Liver (tissue), 8 donors: ENCODE measurements at regions not wholly inside any gene's neighbourhood (a gene's known extent, or its start where the extent isn't known, plus 50 kb on each side); places are given as distances from the start of the nearest gene placed in this dataset.

Experiments used
- DNase-seq: peaks from one replicate; pipeline ENCODE4 v3.0.0-alpha.2; 2017; ENCODE audit warnings: low spot score
- H3K27ac ChIP-seq, 2 donors: one replicate each; pipeline ENCODE4 v1.7.0; 2013; ENCODE audit warnings: inconsistent platforms in 2 of 2, low read length in 2 of 2, control low read depth in 1 of 2, low read depth in 1 of 2, mild to moderate bottlenecking in 1 of 2
- H3K27me3 ChIP-seq, 4 donors: one replicate each; pipeline versions ENCODE4 v1.6.1 to v1.7.0; 2013; ENCODE audit warnings: low read length in 3 of 4, inconsistent platforms in 1 of 4, mild to moderate bottlenecking in 1 of 4, moderate library complexity in 1 of 4; ENCODE audit not compliant: control insufficient read depth in 4 of 4, insufficient read depth in 4 of 4
- H3K36me3 ChIP-seq, 4 donors: one replicate each; pipeline versions ENCODE4 v1.6.1 to v1.7.0; 2013; ENCODE audit warnings: low read length in 3 of 4, mild to moderate bottlenecking in 3 of 4, low read depth in 1 of 4, moderate library complexity in 1 of 4; ENCODE audit not compliant: control insufficient read depth in 4 of 4, insufficient read depth in 3 of 4
- H3K4me1 ChIP-seq, 4 donors: one replicate each; pipeline versions ENCODE4 v1.6.1 to v1.7.0; 2013; ENCODE audit warnings: low read length in 3 of 4, mild to moderate bottlenecking in 3 of 4, moderate library complexity in 1 of 4; ENCODE audit not compliant: control insufficient read depth in 4 of 4, insufficient read depth in 4 of 4
- H3K4me3 ChIP-seq, 3 donors: one replicate each; pipeline versions ENCODE4 v1.6.1 to v1.7.0; 2013; ENCODE audit warnings: low read length in 3 of 3, control low read depth in 1 of 3, low read depth in 1 of 3, mild to moderate bottlenecking in 1 of 3
- H3K9ac ChIP-seq, 2 donors: one replicate each; pipeline ENCODE4 v1.7.0; 2013; ENCODE audit warnings: low read length in 2 of 2, mild to moderate bottlenecking in 2 of 2, moderate library complexity in 2 of 2, control low read depth in 1 of 2, low read depth in 1 of 2
- H3K9me3 ChIP-seq, 4 donors: one replicate each; pipeline versions ENCODE4 v1.6.1 to v1.7.0; 2013; ENCODE audit warnings: low read length in 3 of 4; ENCODE audit not compliant: control insufficient read depth in 4 of 4
- EGR1 ChIP-seq, 2 donors: IDR thresholded peaks; 2 replicates each; pipeline ENCODE4 v1.6.1; 2016 to 2018; ENCODE audit warnings: antibody characterized with exemption in 2 of 2, low read depth in 2 of 2
- FOXA1 ChIP-seq: IDR thresholded peaks from 2 replicates; pipeline ENCODE4 v1.6.1; 2016; ENCODE audit warnings: antibody characterized with exemption
- FOXA2 ChIP-seq: IDR thresholded peaks from 2 replicates; pipeline ENCODE4 v1.6.1; 2016; ENCODE audit warnings: antibody characterized with exemption
- HNF4A ChIP-seq, 2 donors: conservative IDR thresholded peaks; 2 replicates each; pipeline ENCODE4 v1.6.1; 2016; ENCODE audit warnings: antibody characterized with exemption in 2 of 2, mild to moderate bottlenecking in 2 of 2
- HNF4G ChIP-seq: IDR thresholded peaks from 2 replicates; pipeline ENCODE4 v1.6.1; 2016; ENCODE audit warnings: antibody characterized with exemption
- NR2F2 ChIP-seq: IDR thresholded peaks from 2 replicates; pipeline ENCODE4 v1.6.1; 2016; ENCODE audit warnings: antibody characterized with exemption
- RXRA ChIP-seq, 2 donors: IDR thresholded peaks; 2 replicates each; pipeline ENCODE4 v1.6.1; 2017 to 2018; ENCODE audit warnings: antibody characterized with exemption in 2 of 2, mild to moderate bottlenecking in 1 of 2
- SP1 ChIP-seq: IDR thresholded peaks from 2 replicates; pipeline ENCODE4 v1.6.1; 2018; ENCODE audit warnings: antibody characterized with exemption, mild to moderate bottlenecking
- TAF1 ChIP-seq: conservative IDR thresholded peaks from 2 replicates; pipeline ENCODE4 v1.6.1; 2016; ENCODE audit warnings: antibody characterized with exemption, mild to moderate bottlenecking
- WGBS: extraction: QIAGEN DNeasy Blood & Tissue Kit; methylation state at CpG from one replicate; pipeline ENCODE4 v1.1.7; 2013; 5-methylcytosine and 5-hydroxymethylcytosine counted together
- TF ChIP-seq, protein P1 (sequence below): IDR thresholded peaks from 2 replicates; pipeline ENCODE4 v1.6.1; 2016; ENCODE audit warnings: antibody characterized with exemption
- TF ChIP-seq, protein P2 (sequence below): IDR thresholded peaks from 2 replicates; pipeline ENCODE4 v1.6.1; 2016; ENCODE audit warnings: antibody characterized with exemption
- TF ChIP-seq, protein P3 (sequence below): IDR thresholded peaks from 2 replicates; pipeline ENCODE4 v1.6.1; 2016; ENCODE audit warnings: antibody characterized with exemption, mild to moderate bottlenecking
- TF ChIP-seq, protein P4 (sequence below): IDR thresholded peaks from 2 replicates; pipeline ENCODE4 v1.6.1; 2016; ENCODE audit warnings: antibody characterized with exemption
- TF ChIP-seq, protein P5 (sequence below): fragments of 150-350 bp; IDR thresholded peaks from 2 replicates; pipeline ENCODE4 v1.5.1; 2017; ENCODE audit warnings: improper control_type of control experiment, low read depth, low read length; ENCODE audit not compliant: missing input control
- donor health status: healthy.
- donor health status: healthy.
- donor health status: healthy.
- donor health status: healthy.
- donor health status: healthy.

DNA sequence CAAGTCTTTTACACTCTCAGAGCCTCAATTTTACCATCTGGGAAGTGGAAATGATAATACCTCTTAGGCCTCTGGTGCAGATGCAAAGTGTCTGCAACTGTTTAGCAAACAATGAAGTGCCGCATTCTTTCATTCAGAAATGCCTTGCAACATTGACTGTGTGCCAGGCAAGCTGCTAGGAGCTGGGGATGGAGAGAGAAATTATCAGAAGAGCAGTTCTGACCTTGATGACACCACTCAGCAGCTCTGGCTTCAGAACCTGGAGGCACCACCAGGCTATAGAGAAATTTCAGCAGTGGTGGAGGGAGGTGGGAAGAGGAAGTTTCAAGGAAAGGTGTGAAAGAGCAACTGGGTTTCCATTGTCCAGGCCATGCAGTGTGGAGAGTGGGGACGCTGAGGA is 78.1 kb upstream of the HABP2 start:
- H3K27ac ChIP-seq = no peak overlapping the region
- WGBS = 80% methylated on average over 2 of the region's 2 CpGs
- H3K9ac ChIP-seq = no peak overlapping the region
- H3K4me3 ChIP-seq = no peak overlapping the region
- no peaks in the 10 kb centered on the region for H3K27me3 ChIP-seq
- H3K36me3 ChIP-seq = no peaks in the 10 kb centered on the region
- DNase-seq = no peak
- H3K4me1 ChIP-seq = no peaks in the 10 kb centered on the region
- TF ChIP-seq HNF4A (conservative IDR thresholded peaks at IDR 0.05) = no peak
- TF ChIP-seq TAF1 = no peak
- no peak for TF ChIP-seq SP1
- no peak for TF ChIP-seq HNF4G
- TF ChIP-seq, protein P1, sequence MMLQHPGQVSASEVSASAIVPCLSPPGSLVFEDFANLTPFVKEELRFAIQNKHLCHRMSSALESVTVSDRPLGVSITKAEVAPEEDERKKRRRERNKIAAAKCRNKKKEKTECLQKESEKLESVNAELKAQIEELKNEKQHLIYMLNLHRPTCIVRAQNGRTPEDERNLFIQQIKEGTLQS = no peak
- TF ChIP-seq EGR1 (IDR thresholded peaks at IDR 0.05; ENCODE audit: low read depth in 2 of 2) = no peak
- TF ChIP-seq FOXA2 = no peak
- TF ChIP-seq, protein P2, sequence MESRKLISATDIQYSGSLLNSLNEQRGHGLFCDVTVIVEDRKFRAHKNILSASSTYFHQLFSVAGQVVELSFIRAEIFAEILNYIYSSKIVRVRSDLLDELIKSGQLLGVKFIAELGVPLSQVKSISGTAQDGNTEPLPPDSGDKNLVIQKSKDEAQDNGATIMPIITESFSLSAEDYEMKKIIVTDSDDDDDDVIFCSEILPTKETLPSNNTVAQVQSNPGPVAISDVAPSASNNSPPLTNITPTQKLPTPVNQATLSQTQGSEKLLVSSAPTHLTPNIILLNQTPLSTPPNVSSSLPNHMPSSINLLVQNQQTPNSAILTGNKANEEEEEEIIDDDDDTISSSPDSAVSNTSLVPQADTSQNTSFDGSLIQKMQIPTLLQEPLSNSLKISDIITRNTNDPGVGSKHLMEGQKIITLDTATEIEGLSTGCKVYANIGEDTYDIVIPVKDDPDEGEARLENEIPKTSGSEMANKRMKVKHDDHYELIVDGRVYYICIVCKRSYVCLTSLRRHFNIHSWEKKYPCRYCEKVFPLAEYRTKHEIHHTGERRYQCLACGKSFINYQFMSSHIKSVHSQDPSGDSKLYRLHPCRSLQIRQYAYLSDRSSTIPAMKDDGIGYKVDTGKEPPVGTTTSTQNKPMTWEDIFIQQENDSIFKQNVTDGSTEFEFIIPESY = no peak
- no peak for TF ChIP-seq RXRA (IDR thresholded peaks at IDR 0.05)
- TF ChIP-seq, protein P3, sequence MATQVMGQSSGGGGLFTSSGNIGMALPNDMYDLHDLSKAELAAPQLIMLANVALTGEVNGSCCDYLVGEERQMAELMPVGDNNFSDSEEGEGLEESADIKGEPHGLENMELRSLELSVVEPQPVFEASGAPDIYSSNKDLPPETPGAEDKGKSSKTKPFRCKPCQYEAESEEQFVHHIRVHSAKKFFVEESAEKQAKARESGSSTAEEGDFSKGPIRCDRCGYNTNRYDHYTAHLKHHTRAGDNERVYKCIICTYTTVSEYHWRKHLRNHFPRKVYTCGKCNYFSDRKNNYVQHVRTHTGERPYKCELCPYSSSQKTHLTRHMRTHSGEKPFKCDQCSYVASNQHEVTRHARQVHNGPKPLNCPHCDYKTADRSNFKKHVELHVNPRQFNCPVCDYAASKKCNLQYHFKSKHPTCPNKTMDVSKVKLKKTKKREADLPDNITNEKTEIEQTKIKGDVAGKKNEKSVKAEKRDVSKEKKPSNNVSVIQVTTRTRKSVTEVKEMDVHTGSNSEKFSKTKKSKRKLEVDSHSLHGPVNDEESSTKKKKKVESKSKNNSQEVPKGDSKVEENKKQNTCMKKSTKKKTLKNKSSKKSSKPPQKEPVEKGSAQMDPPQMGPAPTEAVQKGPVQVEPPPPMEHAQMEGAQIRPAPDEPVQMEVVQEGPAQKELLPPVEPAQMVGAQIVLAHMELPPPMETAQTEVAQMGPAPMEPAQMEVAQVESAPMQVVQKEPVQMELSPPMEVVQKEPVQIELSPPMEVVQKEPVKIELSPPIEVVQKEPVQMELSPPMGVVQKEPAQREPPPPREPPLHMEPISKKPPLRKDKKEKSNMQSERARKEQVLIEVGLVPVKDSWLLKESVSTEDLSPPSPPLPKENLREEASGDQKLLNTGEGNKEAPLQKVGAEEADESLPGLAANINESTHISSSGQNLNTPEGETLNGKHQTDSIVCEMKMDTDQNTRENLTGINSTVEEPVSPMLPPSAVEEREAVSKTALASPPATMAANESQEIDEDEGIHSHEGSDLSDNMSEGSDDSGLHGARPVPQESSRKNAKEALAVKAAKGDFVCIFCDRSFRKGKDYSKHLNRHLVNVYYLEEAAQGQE = no peak
- TF ChIP-seq, protein P4, sequence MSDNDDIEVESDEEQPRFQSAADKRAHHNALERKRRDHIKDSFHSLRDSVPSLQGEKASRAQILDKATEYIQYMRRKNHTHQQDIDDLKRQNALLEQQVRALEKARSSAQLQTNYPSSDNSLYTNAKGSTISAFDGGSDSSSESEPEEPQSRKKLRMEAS = no peak
- no peak for TF ChIP-seq NR2F2
- TF ChIP-seq, protein P5, sequence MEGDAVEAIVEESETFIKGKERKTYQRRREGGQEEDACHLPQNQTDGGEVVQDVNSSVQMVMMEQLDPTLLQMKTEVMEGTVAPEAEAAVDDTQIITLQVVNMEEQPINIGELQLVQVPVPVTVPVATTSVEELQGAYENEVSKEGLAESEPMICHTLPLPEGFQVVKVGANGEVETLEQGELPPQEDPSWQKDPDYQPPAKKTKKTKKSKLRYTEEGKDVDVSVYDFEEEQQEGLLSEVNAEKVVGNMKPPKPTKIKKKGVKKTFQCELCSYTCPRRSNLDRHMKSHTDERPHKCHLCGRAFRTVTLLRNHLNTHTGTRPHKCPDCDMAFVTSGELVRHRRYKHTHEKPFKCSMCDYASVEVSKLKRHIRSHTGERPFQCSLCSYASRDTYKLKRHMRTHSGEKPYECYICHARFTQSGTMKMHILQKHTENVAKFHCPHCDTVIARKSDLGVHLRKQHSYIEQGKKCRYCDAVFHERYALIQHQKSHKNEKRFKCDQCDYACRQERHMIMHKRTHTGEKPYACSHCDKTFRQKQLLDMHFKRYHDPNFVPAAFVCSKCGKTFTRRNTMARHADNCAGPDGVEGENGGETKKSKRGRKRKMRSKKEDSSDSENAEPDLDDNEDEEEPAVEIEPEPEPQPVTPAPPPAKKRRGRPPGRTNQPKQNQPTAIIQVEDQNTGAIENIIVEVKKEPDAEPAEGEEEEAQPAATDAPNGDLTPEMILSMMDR = no peak
- TF ChIP-seq FOXA1 = no peak
- H3K9me3 ChIP-seq = peaks cover 0 to under 1% (median under 1%) of the 10 kb centered on the region in 4 donors

DNA sequence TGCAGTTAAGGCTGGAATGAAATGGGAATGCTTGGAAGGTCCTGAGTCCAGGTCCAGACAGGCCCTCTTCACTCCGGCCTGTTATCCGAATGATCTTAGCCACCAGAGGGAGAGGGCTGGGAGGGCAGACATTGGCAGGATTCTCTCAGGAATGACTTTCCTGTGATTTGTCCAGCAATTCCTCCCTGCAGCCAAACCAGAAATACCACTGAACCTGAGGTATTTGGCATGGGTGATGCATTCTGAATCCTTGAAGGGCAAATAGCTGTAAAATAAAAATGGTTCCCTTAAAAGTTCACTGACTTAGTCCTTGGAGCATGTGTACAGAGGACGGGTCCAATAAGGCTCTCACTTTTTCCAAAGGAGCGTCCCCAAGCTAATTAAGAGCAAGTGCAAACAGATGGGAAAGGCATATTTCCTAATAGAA is 77.5 kb upstream of the HABP2 start:
- Histone ChIP-seq H3K36me3 (no peaks in the 10 kb centered on the region), H3K9ac (no peak overlapping the region), H3K27me3 (no peaks in the 10 kb centered on the region), H3K27ac (no peak overlapping the region), H3K4me3 (no peak overlapping the region), H3K4me1 (no peaks in the 10 kb centered on the region), H3K9me3 (peaks cover 0 to 7% (median under 1%) of the 10 kb centered on the region in 4 donors)
- TF ChIP-seq EGR1 (IDR thresholded peaks at IDR 0.05; ENCODE audit: low read depth in 2 of 2) = no peak
- TF ChIP-seq, protein P5 = no peak
- no peak for DNase-seq
- WGBS = 75% methylated on average over 4 of the region's 4 CpGs
